Fibroblast of lung (primary cell): ENCODE measurements at regions not wholly inside any gene's neighbourhood (a gene's known extent, or its start where the extent isn't known, plus 50 kb on each side); places are given as distances from the start of the nearest gene placed in this dataset.

ENCODE experiments used
- CTCF ChIP-seq, 2 donors: IDR thresholded peaks in 1 of 2; conservative IDR thresholded peaks in 1 of 2; 1 replicate in 1 of 2; 2 replicates in 1 of 2; pipeline ENCODE4 v1.5.1; 2011 to 2012; ENCODE audit warnings: low read length in 2 of 2, control low read depth in 1 of 2, inconsistent platforms in 1 of 2, low read depth in 1 of 2, mild to moderate bottlenecking in 1 of 2
- EZH2 ChIP-seq: IDR thresholded peaks from 2 replicates; pipeline ENCODE4 v1.5.1; 2012; ENCODE audit warnings: low read length, control low read depth, mild to moderate bottlenecking; ENCODE audit errors: missing control alignments

DNA sequence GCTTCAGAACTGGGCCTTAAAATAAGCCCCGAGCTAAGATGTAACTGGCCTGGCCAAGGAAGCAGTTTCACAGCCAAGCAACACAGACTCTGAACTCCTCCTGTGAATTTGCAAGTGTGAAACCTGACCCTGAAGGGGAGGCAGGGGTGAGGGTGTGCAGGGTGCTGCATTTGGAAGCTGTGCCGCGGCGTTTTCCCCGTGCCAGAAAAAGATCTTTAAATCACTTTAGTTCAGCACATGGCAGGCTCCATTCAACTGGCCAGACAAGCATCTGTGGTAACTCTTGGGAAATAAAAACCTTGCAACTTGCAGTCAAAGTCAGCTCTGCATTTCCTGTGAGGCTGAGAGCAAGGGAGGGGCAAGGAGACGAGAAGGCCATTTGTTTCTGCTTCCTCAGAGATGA is 209.3 kb upstream of the SOX11 start:
- no peak for TF ChIP-seq CTCF (conservative IDR thresholded peaks at IDR 0.05 in 1 of 2, IDR thresholded peaks at IDR 0.05 in 1 of 2; ENCODE audit: low read depth in 1 of 2, low read length in 2 of 2)
- no peak for TF ChIP-seq EZH2
